ENCODE measurements at regions not wholly inside any gene's neighbourhood (a gene's known extent, or its start where the extent isn't known, plus 50 kb on each side); places are given as distances from the start of the nearest gene placed in this dataset.

- Histone ChIP-seq H3K36me3 (ENCODE audit: control insufficient read depth in 4 of 4, insufficient read depth in 4 of 4, low read length in 4 of 4) (no peaks in the 10 kb centered on the region), H3K27me3 (ENCODE audit: control insufficient read depth in 3 of 3, insufficient read depth in 3 of 3, low read length in 2 of 3) (no peaks in the 10 kb centered on the region), H3K4me3 (no peak overlapping the region), H3K9me3 (ENCODE audit: control insufficient read depth in 4 of 4, insufficient read depth in 3 of 4, low read length in 3 of 4) (peaks cover 0 to 3% (median 0%) of the 10 kb centered on the region in 4 donors), H3K4me1 (ENCODE audit: control insufficient read depth in 5 of 5, insufficient read depth in 5 of 5, low read length in 5 of 5) (peaks cover 0 to 29% (median 11%) of the 10 kb centered on the region in 5 donors), H3K9ac (ENCODE audit: insufficient read depth in 1 of 2, low read length in 2 of 2) (no peak overlapping the region), H3K27ac (ENCODE audit: low read depth in 1 of 2, low read length in 1 of 2) (no peak overlapping the region)
- DNase-seq (no peak), ATAC-seq (ENCODE audit: insufficient read depth, low FRiP score) (no peak)
- TF ChIP-seq CTCF (IDR thresholded peaks at IDR 0.05; ENCODE audit: control extremely low read depth, extremely low read depth), result no peak
- WGBS, 2 donors, result 86 to 97% methylated on average over 9 of the region's 9 CpGs
Observed at GRCh38 chr20:57895161-57895855, 185.5 kb upstream of the PMEPA1 start.

- H3K36me3 ChIP-seq (ENCODE audit: control insufficient read depth in 4 of 4, insufficient read depth in 4 of 4, low read length in 4 of 4), result no peaks in the 10 kb centered on the region
- peaks cover 0 to 36% (median 11%) of the 10 kb centered on the region in 5 donors for H3K4me1 ChIP-seq (ENCODE audit: control insufficient read depth in 5 of 5, insufficient read depth in 5 of 5, low read length in 5 of 5)
- no peak for TF ChIP-seq CTCF (IDR thresholded peaks at IDR 0.05; ENCODE audit: control extremely low read depth, extremely low read depth)
- DNase-seq (no peak), ATAC-seq (ENCODE audit: insufficient read depth, low FRiP score) (no peak)
- no peak overlapping the region for H3K27ac ChIP-seq (ENCODE audit: low read depth in 1 of 2, low read length in 1 of 2)
- H3K9me3 ChIP-seq (ENCODE audit: control insufficient read depth in 4 of 4, insufficient read depth in 3 of 4, low read length in 3 of 4), result peaks cover 0 to 3% (median 0%) of the 10 kb centered on the region in 4 donors
- H3K4me3 ChIP-seq, result no peak overlapping the region
- H3K27me3 ChIP-seq (ENCODE audit: control insufficient read depth in 3 of 3, insufficient read depth in 3 of 3, low read length in 2 of 3), result no peaks in the 10 kb centered on the region
- H3K9ac ChIP-seq (ENCODE audit: insufficient read depth in 1 of 2, low read length in 2 of 2), result no peak overlapping the region
Observed at GRCh38 chr20:57894522-57894921, 184.7 kb upstream of the PMEPA1 start.

GRCh38 chr20:57894096-57894495 is 184.3 kb upstream of the PMEPA1 start:
- no peak for TF ChIP-seq CTCF (IDR thresholded peaks at IDR 0.05; ENCODE audit: control extremely low read depth, extremely low read depth)
- H3K27ac ChIP-seq (ENCODE audit: low read depth in 1 of 2, low read length in 1 of 2), result no peak overlapping the region
- no peak overlapping the region for H3K9ac ChIP-seq (ENCODE audit: insufficient read depth in 1 of 2, low read length in 2 of 2)
- H3K4me3 ChIP-seq, result no peak overlapping the region
- H3K9me3 ChIP-seq (ENCODE audit: control insufficient read depth in 4 of 4, insufficient read depth in 3 of 4, low read length in 3 of 4), result peaks cover 0 to 3% (median 0%) of the 10 kb centered on the region in 4 donors
- no peaks in the 10 kb centered on the region for H3K27me3 ChIP-seq (ENCODE audit: control insufficient read depth in 3 of 3, insufficient read depth in 3 of 3, low read length in 2 of 3)
- DNase-seq (no peak), ATAC-seq (ENCODE audit: insufficient read depth, low FRiP score) (no peak)
- WGBS, 2 donors, result 90 to 95% methylated on average over 10 of the region's 10 CpGs
- no peaks in the 10 kb centered on the region for H3K36me3 ChIP-seq (ENCODE audit: control insufficient read depth in 4 of 4, insufficient read depth in 4 of 4, low read length in 4 of 4)
- H3K4me1 ChIP-seq (ENCODE audit: control insufficient read depth in 5 of 5, insufficient read depth in 5 of 5, low read length in 5 of 5), result peaks cover 0 to 36% (median 11%) of the 10 kb centered on the region in 5 donors

Measured in lung (tissue), 11 donors.